ENCODE measurements at regions not wholly inside any gene's neighbourhood (a gene's known extent, or its start where the extent isn't known, plus 50 kb on each side); places are given as distances from the start of the nearest gene placed in this dataset.

- TF ChIP-seq CTCF (optimal IDR thresholded peaks at IDR 0.05 in 1 of 3, IDR thresholded peaks at IDR 0.05 in 1 of 3, conservative IDR thresholded peaks at IDR 0.05 in 1 of 3; ENCODE audit: extremely low read depth in 1 of 3, insufficient read depth in 2 of 3, low read length in 3 of 3), result no peak
- TF ChIP-seq EZH2 (IDR thresholded peaks at IDR 0.05; ENCODE audit: low read length), result no peak
Measured at GRCh38 chr13:31433746-31434145, 234.0 kb downstream of the B3GLCT start.

Data from keratinocyte (primary cell).